Astrocyte of the cerebellum (primary cell): ENCODE measurements at regions not wholly inside any gene's neighbourhood (a gene's known extent, or its start where the extent isn't known, plus 50 kb on each side); places are given as distances from the start of the nearest gene placed in this dataset.
"Not testable (repeated sequence)": the region's sequence is repeated elsewhere in the genome, so short reads cannot be mapped to it uniquely, and the experiment has no call there.

Source experiments
- DNase-seq: peaks from one replicate; pipeline ENCODE4 v3.0.0-alpha.2; 2011; ENCODE audit warnings: low read depth
- H3K4me3 ChIP-seq: 2 replicates; pipeline ENCODE4 v1.5.1; 2011; ENCODE audit warnings: mild to moderate bottlenecking, low read depth, low read length, moderate library complexity
- CTCF ChIP-seq: IDR thresholded peaks from 2 replicates; pipeline ENCODE4 v1.5.1; 2012; ENCODE audit warnings: low read length, low read depth, moderate library complexity, mild to moderate bottlenecking; ENCODE audit errors: missing control alignments
- in situ Hi-C: cut with HindIII; loops from 2 replicates; pipeline ENCODE4 v1.10.0; 2017; ENCODE audit warnings: low sequenced_read_pairs

GRCh38 chr1:232744847-232745246, 60.4 kb upstream of the MAP10 start:
- DNase-seq = no peak
- in situ Hi-C loops = no loop called here
- no peak overlapping the region for H3K4me3 ChIP-seq
- TF ChIP-seq CTCF = no peak

- H3K4me3 ChIP-seq, in situ Hi-C loops, DNase-seq: not testable (repeated sequence)
Measured at GRCh38 chr1:232745698-232746097, 59.5 kb upstream of the MAP10 start.

- no peak overlapping the region for H3K4me3 ChIP-seq
- in situ Hi-C loops = no loop called here
- DNase-seq = no peak
- TF ChIP-seq CTCF = no peak
Measured at GRCh38 chr1:232748910-232749368, 56.3 kb upstream of the MAP10 start.

GRCh38 chr1:232751393-232752140, 53.6 kb upstream of the MAP10 start:
- no peak overlapping the region for H3K4me3 ChIP-seq
- in situ Hi-C loops = no loop called here
- DNase-seq = no peak
- no peak for TF ChIP-seq CTCF

GRCh38 chr1:232752365-232752764, 52.9 kb upstream of the MAP10 start:
- no peak for TF ChIP-seq CTCF
- in situ Hi-C loops = no loop called here
- DNase-seq = no peak
- H3K4me3 ChIP-seq = no peak overlapping the region

- TF ChIP-seq CTCF = no peak
- DNase-seq = no peak
- in situ Hi-C loops = no loop called here
Measured at GRCh38 chr1:232754930-232755329, 50.3 kb upstream of the MAP10 start.

More at GRCh38 chr1:232754930-232755329, 50.3 kb upstream of the MAP10 start:
- H3K4me3 ChIP-seq = no peak overlapping the region
